GM19240 (cell line): ENCODE measurements at regions not wholly inside any gene's neighbourhood (a gene's known extent, or its start where the extent isn't known, plus 50 kb on each side); places are given as distances from the start of the nearest gene placed in this dataset.
A peak's percentile ranks its signal among the peaks of the same experiment; 100 is the strongest.
"Not testable (repeated sequence)": the region's sequence is repeated elsewhere in the genome, so short reads cannot be mapped to it uniquely, and the experiment has no call there.

Experiments
- DNase-seq: peaks from one replicate; pipeline ENCODE4 v3.0.0; 2011; ENCODE audit warnings: low spot score; ENCODE audit not compliant: insufficient read length

DNA sequence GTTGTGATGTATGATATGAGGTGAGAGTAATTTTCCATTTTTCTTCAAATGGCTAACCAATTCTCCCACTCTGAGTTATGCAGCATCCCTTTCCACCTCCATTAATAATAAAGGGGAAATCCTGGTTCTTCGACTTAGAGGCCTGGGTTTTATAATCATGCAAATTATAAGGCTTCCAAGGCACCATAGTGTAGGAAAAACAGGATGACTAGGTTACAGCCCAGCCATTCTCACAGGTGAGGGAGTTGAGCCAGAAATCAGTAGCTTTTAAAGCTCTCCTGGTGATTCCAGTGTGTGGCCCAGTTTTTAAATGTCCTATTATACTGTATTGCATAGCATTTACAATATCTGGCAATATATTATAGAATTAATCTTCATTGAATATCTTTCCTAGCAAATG, 203.1 kb downstream of the ARHGEF9 start:
- DNase-seq, result no peak

DNA sequence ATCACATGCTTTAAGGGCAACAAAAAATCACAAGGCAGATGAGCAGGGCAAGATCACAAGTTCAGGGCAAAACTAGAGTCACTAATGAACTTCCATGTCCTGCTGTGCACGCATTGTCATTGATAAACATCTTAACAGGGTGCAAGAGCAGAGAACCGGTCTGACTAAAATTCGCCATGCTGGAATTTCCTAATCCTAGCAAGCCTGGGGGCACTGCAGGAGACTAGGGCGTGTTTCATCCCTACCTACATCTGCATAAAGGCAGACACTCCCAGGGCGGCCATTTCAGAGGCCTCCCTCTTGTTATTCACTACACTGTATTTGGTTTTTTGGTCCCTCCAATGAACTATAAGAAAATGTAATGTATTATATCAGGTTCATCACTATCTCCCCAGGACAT, 203.6 kb downstream of the ARHGEF9 start:
- no peak for DNase-seq

DNA sequence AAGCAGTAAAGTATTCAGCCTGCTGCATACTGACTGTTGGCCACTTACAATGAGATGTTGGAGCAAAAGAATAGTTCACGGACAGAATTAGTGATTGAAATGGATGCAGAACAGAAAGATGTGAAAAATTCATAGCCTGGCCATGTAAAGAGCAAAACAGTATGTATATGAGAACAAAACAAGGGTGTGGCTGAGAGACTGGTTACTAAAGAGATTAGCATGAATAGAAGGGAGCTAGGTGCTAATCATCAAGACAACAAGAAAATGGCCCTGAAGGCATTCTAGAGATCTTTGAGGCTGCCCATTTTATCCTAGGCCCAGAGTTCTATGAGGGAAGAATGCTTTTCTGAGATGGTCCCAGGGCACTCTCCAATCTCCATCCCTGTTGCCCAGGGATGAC, 208.5 kb downstream of the ARHGEF9 start:
- no peak for DNase-seq

DNA sequence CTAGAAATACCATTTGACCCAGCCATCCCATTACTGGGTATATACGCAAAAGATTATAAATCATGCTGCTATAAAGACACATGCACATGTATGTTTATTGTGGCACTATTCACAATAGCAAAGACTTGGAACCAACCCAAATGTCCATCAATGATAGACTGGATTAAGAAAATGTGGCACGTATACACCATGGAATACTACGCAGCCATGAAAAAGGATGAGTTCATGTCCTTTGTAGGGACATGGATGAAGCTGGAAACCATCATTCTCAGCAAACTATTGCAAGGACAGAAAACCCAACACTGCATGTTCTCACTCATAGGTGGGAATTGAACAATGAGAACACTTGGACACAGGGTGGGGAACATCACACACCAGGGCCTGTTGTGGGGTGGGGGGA, 209.3 kb downstream of the ARHGEF9 start:
- DNase-seq, result not testable (repeated sequence)

DNA sequence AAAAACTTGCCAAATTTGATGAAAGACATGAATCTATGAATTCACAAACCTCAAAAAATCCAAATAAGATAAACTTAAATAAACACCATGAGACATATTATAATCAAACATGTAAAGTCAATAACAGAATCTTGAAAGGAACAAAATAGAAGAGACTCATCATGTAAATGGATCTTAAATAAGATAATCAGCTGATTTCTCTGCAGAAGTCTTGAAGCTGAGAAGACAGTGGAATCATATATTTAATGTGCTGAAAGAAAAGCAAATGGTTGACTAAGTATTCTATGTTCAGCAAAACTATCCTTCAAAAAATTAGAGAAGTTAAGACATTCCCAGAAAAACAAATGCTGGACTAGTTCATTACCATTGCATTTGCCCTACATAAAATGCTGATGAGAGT, 215.7 kb upstream of the SPIN4 start:
- DNase-seq, result no peak

DNA sequence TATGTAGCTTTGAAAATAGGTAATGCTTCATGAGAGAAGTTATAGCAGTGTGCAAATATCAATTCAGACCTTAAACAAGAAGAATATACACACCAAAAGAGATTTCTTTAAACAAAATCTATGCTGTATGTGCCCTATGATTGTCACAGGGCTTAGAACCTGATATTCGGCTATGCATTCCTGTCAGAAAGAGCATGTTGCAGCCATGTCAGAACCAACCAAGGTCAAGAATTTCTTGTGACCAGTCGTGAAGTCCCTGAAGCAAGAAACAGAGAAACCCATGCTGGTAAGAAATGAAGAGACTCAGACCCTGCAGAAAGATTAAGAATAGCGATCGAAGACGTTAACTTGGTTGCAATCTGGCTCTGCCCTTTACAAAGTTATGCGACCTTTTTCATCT, 210.3 kb upstream of the SPIN4 start:
- no peak for DNase-seq

DNA sequence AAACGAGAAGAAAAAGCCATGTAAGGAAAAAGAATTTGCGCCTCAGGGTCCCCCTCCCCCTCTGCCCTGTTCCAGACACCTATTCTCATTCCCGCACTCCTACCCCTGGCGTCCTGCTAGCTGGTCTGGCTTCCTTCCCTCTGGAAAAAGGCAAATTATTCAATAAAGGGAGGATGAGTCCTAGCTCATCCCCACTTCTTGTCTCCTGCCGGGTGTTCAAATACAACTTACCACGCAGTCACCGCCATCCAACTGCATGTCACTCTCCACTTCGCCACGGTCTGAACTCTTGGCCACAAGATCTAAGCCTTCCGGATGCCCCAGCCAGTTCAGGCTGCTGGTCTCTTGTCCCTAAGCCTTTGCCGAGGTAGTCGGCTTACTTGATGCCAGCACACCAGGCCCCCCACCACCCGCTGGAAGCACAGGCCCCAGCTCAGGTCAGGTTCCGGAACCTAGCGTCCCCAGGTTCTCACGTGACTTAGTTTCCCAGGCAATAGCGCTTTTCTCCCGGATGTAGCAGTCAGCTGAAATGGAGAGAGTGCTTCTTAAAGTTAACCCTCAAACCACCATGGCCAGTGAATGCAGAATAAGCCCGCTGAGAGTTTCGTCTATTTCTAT, 209.6 kb upstream of the SPIN4 start:
- peak; percentile 27 for DNase-seq

DNA sequence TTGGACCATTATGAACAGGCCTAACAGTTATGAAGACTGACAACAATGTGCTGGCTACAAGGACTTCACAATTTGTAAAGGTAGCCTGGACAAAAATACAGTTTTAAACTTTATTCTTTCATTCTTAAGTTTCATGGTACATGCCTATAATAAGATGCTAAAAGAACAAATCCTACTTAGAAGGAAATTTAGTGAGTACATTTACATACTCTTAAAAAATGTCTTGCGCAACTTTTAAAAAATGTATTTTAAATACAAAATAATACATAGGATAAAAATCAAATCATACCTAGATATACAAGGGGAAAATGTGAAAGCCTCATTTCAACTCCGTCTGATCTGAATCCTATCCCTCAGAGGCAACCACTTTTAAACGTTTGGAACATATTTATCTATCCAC, 200.7 kb upstream of the SPIN4 start:
- DNase-seq, result no peak

DNA sequence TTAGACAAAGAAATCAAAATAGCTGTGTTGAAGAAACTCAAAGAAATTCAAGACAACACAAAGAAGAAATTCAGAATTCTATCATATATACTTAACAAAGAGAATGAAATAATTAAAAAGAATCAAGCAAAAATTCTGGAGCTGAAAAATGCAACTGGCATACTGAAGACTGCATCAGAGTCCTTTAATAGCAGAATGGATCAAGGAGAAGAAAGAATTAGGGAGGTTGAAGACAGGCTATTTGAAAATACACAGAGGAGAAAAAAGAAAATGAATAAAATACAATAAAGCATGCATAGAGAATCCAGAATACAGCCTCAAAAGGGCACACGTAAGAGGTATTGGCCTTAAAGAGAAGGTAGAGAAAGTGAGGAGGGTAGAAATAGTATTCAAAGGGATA, 179.5 kb upstream of the SPIN4 start:
- DNase-seq, result no peak

DNA sequence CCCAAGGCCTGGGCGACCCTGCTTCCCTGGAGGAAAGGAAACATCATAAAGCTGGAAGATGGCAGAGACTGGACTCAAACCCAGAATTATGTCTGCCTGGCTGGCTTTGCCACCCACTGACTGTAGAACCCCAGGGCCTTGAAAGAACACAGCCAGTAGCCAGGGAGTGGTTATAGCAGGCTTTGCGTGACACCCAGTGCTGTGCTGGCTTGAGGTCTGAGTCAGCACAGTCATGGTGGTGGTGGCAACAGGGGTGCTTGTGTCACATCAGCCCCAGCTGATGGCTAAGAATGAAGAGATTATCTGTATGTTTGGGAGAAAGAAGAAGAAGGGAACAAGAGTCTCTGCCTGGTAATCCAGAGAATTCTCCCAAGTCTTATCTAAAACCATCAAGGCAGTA, 178.8 kb upstream of the SPIN4 start:
- no peak for DNase-seq

DNA sequence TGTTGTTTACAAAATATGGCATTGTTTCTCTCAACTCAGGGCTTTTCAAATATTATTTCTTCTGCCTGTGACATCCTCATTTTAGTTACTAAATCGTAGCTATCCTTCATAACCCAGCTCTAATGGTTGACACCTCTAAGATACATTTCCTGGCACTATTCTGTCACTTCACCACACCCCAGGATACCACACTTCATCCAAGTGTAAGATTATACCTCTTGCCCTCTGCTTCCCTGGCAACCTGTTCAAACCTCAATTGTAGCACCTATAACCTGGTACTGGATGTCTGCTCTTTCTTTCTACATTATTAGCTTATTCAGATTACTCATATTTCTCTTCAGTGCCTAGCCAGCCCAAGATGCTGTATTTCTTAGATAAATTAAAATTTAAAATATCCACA, 175.7 kb upstream of the SPIN4 start:
- no peak for DNase-seq

DNA sequence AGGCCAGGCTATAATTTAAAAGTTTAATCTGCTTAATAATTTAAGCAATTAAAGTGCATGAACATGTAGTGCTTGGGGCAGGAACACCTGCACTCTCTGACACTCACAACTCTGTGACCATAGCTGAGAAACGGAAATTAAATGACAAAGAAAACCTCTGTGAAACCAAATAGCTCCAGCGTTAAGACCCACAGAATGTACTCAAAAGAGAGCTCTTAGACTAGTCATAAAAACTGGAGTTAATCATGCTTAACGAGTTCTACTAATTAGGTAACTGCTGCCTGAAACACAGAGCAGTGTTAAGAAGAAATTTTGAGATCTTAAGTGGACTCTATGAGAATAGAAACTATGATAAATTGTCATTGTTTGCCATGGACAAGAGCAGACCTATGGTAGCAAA, 174.4 kb upstream of the SPIN4 start:
- DNase-seq, result no peak

DNA sequence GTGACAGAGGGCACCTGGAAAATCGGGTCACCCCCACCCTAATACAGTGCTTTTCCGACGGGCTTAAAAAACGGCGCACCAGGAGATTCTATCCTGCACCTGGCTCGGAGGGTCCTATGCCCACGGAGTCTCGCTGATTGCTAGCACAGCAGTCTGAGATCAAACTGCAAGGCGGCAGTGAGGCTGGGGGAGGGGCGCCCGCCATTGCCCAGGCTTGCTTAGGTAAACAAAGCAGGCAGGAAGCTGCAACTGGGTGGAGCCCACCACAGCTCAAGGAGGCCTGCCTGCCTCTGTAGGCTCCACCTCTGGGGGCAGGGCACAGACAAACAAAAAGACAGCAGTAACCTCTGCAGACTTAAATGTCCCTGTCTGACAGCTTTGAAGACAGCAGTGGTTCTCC, 168.2 kb upstream of the SPIN4 start:
- DNase-seq, result not testable (repeated sequence)

DNA sequence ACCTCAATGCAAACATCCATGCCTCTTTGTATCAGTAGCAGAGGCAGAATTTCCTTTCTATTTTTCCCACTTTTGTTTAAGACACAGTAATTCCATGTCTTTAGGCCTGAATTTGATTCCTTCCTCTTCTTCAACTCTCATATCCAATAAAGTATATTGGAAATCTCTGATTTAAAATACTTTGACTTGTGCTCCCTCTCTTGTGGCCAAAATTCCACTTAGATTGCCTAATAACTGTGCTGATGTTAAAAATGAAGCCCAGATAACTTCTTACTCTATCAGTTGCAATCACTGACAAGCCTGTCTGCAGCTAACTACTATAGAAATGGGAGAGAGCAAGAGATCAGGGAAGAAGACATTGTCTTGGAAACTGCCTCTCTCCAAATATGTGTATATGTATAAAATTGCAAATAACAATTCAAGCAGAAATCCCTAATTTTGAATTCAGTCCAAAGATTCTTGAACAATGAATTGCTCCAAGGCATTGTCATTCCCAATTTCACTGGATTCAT, 163.5 kb upstream of the SPIN4 start:
- no peak for DNase-seq

DNA sequence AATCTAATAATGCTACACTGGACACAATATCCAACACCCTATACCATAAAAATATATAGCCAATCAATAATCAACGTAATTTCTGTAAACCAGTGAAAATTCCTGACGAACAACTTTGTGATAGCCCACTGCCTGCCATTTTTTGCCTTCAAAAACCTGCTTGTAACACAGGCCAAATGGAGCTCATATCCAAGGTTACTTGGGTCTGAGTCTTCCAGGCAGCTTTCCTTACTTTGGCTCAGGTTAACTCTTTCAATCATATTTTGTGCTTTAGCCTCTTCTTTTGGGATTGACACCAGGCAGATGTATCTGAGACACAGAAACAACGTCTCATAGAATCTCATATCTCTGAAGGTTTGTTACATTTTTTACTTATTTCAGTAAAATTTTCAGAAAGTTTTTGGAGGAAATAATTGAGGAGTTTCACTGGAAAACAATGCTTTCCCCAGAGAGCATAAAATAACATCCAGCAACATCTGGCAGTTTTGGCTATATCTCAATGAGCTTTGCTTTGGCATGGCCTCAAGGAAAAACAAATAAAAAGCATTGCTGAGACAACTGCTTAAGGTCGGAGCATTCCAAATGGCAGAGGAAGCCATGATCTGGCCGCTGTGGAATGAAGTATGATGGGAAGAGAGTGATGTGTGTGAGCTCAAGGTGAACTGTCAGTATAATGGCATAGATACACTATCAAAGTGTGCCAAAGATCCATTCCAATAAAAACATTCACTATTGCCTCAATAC, 162.9 kb upstream of the SPIN4 start:
- no peak for DNase-seq

DNA sequence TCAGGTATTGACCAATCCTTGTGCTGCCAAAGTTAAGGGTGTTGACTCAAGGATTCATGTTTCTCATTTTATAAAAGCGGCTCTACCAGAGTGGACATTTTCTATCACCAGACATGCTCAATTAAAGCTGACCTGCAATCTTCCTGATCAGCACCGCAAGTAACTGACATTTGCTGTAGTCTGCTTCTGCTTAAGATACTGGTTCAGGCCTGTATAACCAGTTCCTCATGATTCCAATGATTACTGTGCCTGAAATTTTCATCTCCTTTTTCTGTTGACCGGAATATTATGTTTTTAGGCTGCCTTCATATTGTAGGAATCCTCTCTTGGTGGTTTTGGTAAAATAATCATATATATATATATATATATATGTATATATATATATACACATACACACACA, 160.2 kb upstream of the SPIN4 start:
- no peak for DNase-seq

DNA sequence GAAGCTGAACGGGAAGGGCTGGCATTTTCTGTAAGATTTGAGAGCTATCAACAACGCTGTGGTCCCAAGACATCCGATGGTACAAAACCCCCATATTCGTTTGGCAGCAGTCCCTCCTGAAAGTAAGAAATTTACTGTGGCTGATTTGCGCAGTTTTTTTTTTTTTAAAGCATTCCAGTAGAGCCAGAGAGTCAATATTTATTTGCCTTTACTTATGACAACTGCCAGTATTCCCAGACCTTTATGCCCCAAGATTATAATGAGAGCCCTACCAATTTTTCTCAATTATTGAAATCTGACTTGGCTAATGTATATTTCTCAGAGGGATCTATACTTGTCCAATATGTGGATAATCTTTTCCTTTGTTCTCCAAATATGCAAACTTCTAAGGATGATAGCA, 157.5 kb upstream of the SPIN4 start:
- no peak for DNase-seq

DNA sequence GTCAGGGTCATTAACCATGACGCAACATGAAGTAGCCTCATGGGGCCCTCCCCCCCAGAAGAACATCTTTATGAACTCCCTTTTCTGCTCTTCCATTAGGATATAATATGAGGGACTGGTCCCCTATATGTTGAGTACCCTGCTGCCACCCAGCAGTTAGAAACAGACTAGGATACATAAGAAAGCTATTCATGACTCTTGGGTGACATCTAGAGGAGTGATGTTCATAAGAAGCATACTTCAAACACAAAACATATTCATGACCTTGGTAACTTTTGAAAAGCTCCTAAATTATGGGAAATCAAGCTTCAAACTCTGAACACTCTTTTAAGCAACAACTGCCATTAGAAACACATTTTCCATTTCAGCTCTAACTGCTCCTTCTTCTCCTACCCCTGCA, 155.2 kb upstream of the SPIN4 start:
- no peak for DNase-seq

DNA sequence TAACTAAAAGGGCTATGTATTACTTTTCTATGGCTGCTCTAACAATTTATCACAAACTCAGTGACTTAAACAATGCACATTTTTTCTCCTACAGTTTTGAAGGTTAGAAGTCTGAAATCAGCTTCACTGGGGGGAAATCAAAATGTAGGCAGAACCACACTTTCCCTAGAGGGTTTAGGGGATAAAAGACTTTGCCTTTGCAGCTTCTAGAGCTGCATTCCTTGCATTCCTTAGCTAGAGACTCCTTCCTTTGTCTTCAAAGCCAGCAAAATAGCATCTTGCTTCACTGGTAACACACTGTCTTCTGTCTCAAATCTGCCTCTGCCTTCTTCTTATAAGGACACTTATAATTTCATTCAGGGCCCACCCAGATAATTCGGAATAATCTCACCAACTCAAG, 152.4 kb upstream of the SPIN4 start:
- no peak for DNase-seq

DNA sequence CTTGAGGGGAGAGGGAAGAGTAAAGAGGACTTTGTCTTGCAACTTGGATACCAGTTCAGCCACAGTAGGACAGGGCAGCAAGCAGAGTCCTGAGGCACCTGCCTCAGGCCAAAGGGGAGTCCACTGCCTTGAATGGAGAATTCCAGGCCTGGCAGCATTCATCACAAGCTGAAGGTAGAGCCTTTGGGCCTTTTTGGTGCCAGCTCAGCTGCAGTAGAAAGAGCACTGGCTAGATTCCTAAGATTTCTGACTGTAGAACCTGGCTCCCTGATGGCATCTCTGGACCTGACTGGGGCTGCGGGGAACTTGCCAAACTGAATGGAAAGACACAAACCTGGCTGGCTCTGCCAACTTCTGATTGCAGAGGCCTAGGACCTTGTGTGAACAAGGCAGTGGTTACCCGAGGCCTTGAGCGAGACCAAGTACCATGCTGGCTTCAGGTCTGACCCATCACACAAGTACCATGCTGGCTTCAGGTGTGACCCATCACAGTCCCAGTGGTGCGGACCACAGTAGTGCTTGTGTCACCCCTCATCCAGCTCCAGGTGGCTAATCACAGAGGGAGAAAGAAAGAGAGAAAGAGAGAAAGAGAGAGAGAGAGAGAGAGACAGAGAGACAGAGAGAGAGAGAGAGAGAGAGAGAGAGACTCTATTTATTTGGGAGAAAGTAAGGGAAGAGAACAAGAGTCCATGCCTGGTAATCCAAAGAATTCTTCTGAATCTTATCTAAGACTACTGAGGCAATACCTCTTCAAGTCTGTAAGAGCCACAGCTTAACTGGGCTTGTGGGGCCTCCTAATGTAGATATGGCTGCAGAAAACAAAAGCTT, 137.6 kb upstream of the SPIN4 start:
- no peak for DNase-seq

DNA sequence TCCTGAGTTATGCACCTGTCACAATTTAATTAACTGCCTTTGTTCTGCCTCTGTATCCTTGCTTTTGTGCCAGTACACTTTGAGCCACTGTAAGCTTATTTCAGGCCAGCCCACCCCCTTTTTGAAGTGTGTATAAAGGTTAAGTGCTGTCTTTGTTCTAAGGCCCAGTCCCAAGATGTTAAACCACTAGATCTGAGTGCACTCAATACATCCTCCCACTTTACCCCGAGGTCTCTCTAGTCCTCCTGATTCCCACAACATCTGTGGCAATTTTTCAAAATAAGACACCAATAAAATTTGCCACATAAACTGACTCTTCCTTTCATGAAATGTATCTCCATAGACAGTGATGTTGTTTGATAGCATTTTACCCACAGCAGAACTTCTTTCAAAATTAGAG, 124.1 kb upstream of the SPIN4 start:
- no peak for DNase-seq

DNA sequence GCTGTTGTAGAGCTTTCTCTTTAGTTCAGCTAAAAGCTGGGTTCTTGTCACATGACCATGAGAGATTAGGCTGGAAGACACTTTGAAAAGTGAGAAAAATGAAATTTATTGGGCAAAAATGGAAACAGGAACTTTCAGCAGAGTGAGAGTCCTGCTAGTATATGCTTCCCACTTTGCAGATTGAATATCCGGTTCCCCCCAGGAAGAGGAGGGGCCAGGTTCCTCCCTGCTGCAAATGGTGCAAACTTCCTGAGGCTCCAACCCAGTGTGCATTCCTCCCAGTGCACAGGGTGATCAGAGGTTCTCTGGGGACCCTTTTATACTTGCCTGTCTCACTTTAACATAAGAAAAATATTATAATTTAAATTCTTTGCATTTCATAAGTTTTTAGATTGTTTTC, 119.9 kb upstream of the SPIN4 start:
- DNase-seq, result no peak
